Stimulated activated effector memory CD8-positive, alpha-beta T cell treated with anti-CD3 and anti-CD28 coated beads, Interleukin-12 subunit alpha, Interleukin-12 subunit beta, amount 100 ng/mL, for 72 hours (primary cell): ENCODE measurements at regions not wholly inside any gene's neighbourhood (a gene's known extent, or its start where the extent isn't known, plus 50 kb on each side); places are given as distances from the start of the nearest gene placed in this dataset.
"Not testable (repeated sequence)": the region's sequence is repeated elsewhere in the genome, so short reads cannot be mapped to it uniquely, and the experiment has no call there.

ENCODE experiments used
- ATAC-seq: fragments of 150-1000 bp; cut with Tn5 transposase; 2 replicates; pipeline ENCODE4 v1.10.0; 2021
- DNase-seq, 2 donors: peaks; one replicate each; pipeline ENCODE4 v3.0.0; 2021 to 2022; ENCODE audit warnings: low spot score in 2 of 2
- H3K27ac Mint-ChIP-seq: one replicate; pipeline ENCODE4 v1.8.0; 2022; ENCODE audit warnings: mild to moderate bottlenecking, mixed read lengths
- H3K36me3 Mint-ChIP-seq: one replicate; pipeline ENCODE4 v1.8.0; 2022; ENCODE audit warnings: mild to moderate bottlenecking, mixed read lengths
- H3K4me1 Mint-ChIP-seq: one replicate; pipeline ENCODE4 v1.8.0; 2022; ENCODE audit warnings: mixed read lengths
- H3K4me3 Mint-ChIP-seq: one replicate; pipeline ENCODE4 v1.8.0; 2022; ENCODE audit warnings: mild to moderate bottlenecking, mixed read lengths
- H3K9me3 Mint-ChIP-seq: one replicate; pipeline ENCODE4 v1.8.0; 2022; ENCODE audit warnings: mixed read lengths

- Mint-ChIP-seq H3K9me3 (no peaks in the 10 kb centered on the region), H3K36me3 (no peaks in the 10 kb centered on the region), H3K4me3 (no peak overlapping the region), H3K27ac (no peak overlapping the region), H3K4me1 (no peaks in the 10 kb centered on the region)
- no peak for DNase-seq
- ATAC-seq = no peak
Observed at GRCh38 chr20:48148916-48149672, 363.8 kb upstream of the SULF2 start.

- H3K27ac Mint-ChIP-seq = no peak overlapping the region
- H3K4me1 Mint-ChIP-seq = no peaks in the 10 kb centered on the region
- H3K36me3 Mint-ChIP-seq = no peaks in the 10 kb centered on the region
- no peaks in the 10 kb centered on the region for H3K9me3 Mint-ChIP-seq
- DNase-seq = no peak
- ATAC-seq = peak; percentile 17
- no peak overlapping the region for H3K4me3 Mint-ChIP-seq
Observed at GRCh38 chr20:48148020-48148419, 362.7 kb upstream of the SULF2 start.

GRCh38 chr20:48147311-48147710 is 362.0 kb upstream of the SULF2 start:
- Mint-ChIP-seq H3K4me1 (no peaks in the 10 kb centered on the region), H3K9me3 (no peaks in the 10 kb centered on the region), H3K36me3 (no peaks in the 10 kb centered on the region), H3K4me3 (no peak overlapping the region), H3K27ac (no peak overlapping the region)
- DNase-seq (no peak), ATAC-seq (no peak)

- no peak overlapping the region for H3K27ac Mint-ChIP-seq
- ATAC-seq (no peak), DNase-seq (no peak)
- H3K9me3 Mint-ChIP-seq = no peaks in the 10 kb centered on the region
- H3K36me3 Mint-ChIP-seq = no peaks in the 10 kb centered on the region
- no peaks in the 10 kb centered on the region for H3K4me1 Mint-ChIP-seq
- no peak overlapping the region for H3K4me3 Mint-ChIP-seq
Observed at GRCh38 chr20:48146877-48147276, 361.6 kb upstream of the SULF2 start.

DNA sequence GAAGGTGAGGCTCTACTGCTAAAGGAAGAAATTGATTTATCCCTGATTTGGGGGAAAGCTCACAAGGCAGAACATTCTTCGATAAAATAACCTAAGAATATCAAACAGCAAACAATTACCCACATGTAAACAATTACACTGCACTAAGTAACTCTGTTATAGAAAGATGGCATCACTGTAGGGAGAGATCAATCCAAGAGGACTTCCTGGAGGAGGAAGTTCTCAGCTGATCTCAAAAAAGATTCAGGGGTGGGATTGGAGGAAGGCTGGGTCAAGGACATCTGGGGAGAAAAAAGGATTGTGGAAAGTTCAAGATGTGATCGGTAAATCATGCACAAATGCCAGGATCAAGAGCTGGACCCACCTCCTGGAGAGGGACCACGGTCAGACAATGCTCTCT is 361.0 kb upstream of the SULF2 start:
- Mint-ChIP-seq H3K27ac (no peak overlapping the region), H3K9me3 (no peaks in the 10 kb centered on the region), H3K4me1 (no peaks in the 10 kb centered on the region), H3K36me3 (no peaks in the 10 kb centered on the region), H3K4me3 (no peak overlapping the region)
- DNase-seq = no peak
- ATAC-seq = no peak

DNA sequence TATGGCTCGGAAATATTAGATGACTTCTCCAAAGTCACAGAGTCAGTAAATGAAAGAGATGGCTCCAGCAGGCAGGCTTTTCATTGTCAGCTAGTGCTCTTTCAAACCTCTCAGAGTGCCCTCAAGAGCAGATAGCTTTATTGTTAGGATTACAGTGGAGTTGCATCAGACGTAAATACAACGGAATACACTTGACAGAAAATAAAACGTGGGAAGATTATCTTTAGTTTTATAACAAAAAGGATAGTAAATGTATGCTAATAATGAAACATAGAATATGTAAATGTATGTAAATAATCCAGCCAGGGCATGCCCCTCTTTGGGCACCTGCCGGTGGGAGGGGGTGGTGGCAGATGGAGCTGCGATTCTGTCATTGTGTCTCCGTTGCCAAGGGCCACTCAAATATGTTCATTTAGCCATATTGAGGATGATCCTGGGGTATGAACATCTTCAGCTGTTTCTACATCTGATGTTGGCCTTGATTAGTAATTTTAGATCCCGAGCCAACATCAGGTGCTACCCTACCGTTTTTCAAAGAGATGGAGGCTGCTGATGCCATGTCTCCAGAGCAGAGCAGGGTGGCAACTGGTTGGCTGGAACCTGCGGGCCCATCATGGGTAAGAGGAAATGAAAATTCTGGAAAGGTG is 358.3 kb upstream of the SULF2 start:
- Mint-ChIP-seq H3K36me3 (no peaks in the 10 kb centered on the region), H3K9me3 (no peaks in the 10 kb centered on the region), H3K4me1 (no peaks in the 10 kb centered on the region), H3K4me3 (no peak overlapping the region), H3K27ac (no peak overlapping the region)
- ATAC-seq (no peak), DNase-seq (no peak)

DNA sequence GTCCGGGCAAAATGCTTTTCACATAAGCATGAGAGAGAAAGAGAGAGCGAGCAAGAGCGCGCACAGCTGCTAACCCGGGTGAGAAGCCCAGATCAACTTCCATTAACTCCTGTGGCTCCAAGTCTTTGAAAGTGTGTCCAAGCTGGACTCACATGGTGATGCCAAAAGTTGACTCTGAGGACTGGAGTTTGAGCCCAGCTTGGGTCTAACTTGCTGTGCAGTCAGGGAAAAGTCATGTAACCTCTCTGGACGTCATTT is 357.2 kb upstream of the SULF2 start:
- Mint-ChIP-seq H3K4me1 (no peaks in the 10 kb centered on the region), H3K27ac (no peak overlapping the region), H3K36me3 (no peaks in the 10 kb centered on the region), H3K9me3 (no peaks in the 10 kb centered on the region), H3K4me3 (no peak overlapping the region)
- DNase-seq (no peak), ATAC-seq (no peak)

DNA sequence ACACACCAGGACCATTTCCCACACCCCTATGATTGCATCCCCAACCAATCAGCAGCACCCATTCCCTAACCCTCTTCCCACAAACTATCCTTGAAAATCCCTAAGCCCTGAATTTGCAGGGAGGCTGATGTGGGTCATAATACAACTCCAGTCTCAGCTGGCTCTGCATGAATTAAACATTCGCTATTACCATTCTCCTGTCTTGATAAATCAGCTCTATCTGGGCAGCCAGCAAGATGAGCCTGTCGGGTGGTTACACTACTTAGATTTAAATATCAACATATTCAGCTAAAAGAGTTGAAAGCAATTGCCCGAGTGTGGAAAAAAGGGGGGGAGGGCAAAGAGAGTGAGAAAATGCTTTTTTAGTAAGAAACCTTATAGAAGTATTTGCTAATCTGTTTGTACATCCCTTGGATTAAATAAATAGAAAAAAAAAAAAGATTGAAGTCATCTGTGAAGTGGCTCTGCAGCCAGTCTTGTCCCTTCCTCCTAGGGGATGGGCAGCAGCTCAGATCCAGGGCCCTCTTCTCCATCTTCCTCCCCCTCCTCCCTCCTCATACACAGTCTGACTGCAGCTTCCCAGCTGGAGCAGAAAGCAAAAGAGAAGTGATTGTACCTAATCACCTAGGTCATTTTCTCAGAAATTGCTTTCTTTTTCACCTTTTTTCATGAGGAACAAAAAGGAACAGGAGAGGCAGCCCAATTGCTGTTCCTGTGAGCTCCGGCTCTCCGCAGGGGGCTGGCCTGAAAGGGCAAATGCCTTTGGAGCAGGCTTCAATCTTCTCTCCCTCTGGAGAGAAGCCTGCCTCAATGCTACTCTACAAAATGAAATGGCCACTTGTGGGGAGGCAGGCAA is 356.6 kb upstream of the SULF2 start:
- H3K27ac Mint-ChIP-seq = no peak overlapping the region
- ATAC-seq (no peak), DNase-seq (no peak)
- H3K36me3 Mint-ChIP-seq = no peaks in the 10 kb centered on the region
- no peak overlapping the region for H3K4me3 Mint-ChIP-seq
- H3K9me3 Mint-ChIP-seq = no peaks in the 10 kb centered on the region
- H3K4me1 Mint-ChIP-seq = no peaks in the 10 kb centered on the region

- H3K27ac Mint-ChIP-seq = no peak overlapping the region
- no peak for DNase-seq
Observed at GRCh38 chr20:48139262-48140041, 354.2 kb upstream of the SULF2 start.

DNA sequence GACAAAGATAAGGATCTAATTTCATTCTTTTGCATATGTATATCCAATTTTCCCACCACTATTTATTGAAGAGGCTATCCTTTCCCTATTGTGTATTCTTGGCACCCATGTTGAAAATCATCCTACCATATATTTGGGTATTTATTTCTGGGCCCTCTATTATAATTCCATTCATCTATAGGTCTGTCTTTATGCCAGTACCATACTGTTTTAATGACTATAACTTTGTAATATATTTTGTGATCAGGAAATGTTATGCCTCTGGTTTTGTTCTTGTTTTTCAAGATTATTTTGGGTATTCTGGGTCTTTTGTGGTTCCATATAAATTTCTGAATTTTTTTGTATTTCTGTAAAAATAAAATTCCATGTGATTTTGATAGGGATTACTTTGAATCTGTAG is 347.6 kb upstream of the SULF2 start:
- ATAC-seq = no peak
- no peaks in the 10 kb centered on the region for H3K9me3 Mint-ChIP-seq
- H3K27ac Mint-ChIP-seq = no peak overlapping the region
- DNase-seq = no peak
- H3K36me3 Mint-ChIP-seq = no peaks in the 10 kb centered on the region
- H3K4me1 Mint-ChIP-seq = no peaks in the 10 kb centered on the region
- H3K4me3 Mint-ChIP-seq = no peak overlapping the region

More at GRCh38 chr20:48139262-48140041, 354.2 kb upstream of the SULF2 start:
- no peak for ATAC-seq
- Mint-ChIP-seq H3K36me3 (no peaks in the 10 kb centered on the region), H3K9me3 (no peaks in the 10 kb centered on the region), H3K4me3 (no peak overlapping the region), H3K4me1 (no peaks in the 10 kb centered on the region)

GRCh38 chr20:48131581-48131980 is 346.3 kb upstream of the SULF2 start:
- Mint-ChIP-seq H3K4me1 (no peaks in the 10 kb centered on the region), H3K27ac (no peak overlapping the region), H3K9me3 (no peaks in the 10 kb centered on the region), H3K4me3 (no peak overlapping the region), H3K36me3 (no peaks in the 10 kb centered on the region)
- ATAC-seq = no peak
- no peak for DNase-seq

GRCh38 chr20:48129345-48129942 is 344.2 kb upstream of the SULF2 start:
- H3K36me3 Mint-ChIP-seq = no peaks in the 10 kb centered on the region
- H3K27ac Mint-ChIP-seq = no peak overlapping the region
- no peak overlapping the region for H3K4me3 Mint-ChIP-seq
- no peak for ATAC-seq
- no peaks in the 10 kb centered on the region for H3K9me3 Mint-ChIP-seq
- no peak for DNase-seq
- no peaks in the 10 kb centered on the region for H3K4me1 Mint-ChIP-seq

GRCh38 chr20:48128436-48128835 is 343.2 kb upstream of the SULF2 start:
- ATAC-seq (no peak), DNase-seq (no peak)
- no peaks in the 10 kb centered on the region for H3K4me1 Mint-ChIP-seq
- no peak overlapping the region for H3K4me3 Mint-ChIP-seq
- H3K9me3 Mint-ChIP-seq = no peaks in the 10 kb centered on the region
- no peak overlapping the region for H3K27ac Mint-ChIP-seq
- no peaks in the 10 kb centered on the region for H3K36me3 Mint-ChIP-seq

DNA sequence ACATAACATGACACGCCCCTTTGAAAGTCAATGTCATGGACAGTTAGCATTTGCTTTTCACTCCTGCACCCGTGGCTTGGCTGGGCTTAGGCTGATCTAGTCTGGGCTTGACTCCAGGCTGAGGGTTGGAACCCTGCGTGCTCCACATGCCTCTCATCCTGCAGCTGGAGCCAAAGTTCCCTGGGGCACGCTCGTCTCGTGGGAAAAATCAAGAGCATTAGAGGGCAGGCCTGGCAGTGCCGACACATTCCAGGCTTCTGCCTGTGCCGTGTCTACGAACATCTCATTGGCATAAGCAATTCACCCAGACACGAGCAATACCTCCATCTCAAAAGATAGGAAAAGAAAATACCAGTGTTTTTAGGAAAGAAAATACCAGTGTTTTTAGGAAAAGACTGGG is 342.7 kb upstream of the SULF2 start:
- ATAC-seq, H3K36me3 Mint-ChIP-seq, H3K4me1 Mint-ChIP-seq, H3K27ac Mint-ChIP-seq, H3K9me3 Mint-ChIP-seq, DNase-seq, H3K4me3 Mint-ChIP-seq: not testable (repeated sequence)

- not testable (repeated sequence) for ATAC-seq, H3K9me3 Mint-ChIP-seq, H3K4me3 Mint-ChIP-seq, H3K36me3 Mint-ChIP-seq, DNase-seq, H3K27ac Mint-ChIP-seq, H3K4me1 Mint-ChIP-seq
Observed at GRCh38 chr20:48127133-48127532, 341.9 kb upstream of the SULF2 start.
